Loucy (cell line): ENCODE measurements at regions not wholly inside any gene's neighbourhood (a gene's known extent, or its start where the extent isn't known, plus 50 kb on each side); places are given as distances from the start of the nearest gene placed in this dataset.
"Not testable (repeated sequence)": the region's sequence is repeated elsewhere in the genome, so short reads cannot be mapped to it uniquely, and the experiment has no call there.

ENCODE experiments used
- H2AFZ ChIP-seq: fragments of 200-600 bp; sonication (generic); 2 replicates; pipeline ENCODE4 v1.6.0; 2016; ENCODE audit warnings: antibody characterized with exemption, mild to moderate bottlenecking, low read length, moderate library complexity
- H3F3A ChIP-seq: fragments of 200-600 bp; 2 replicates; pipeline ENCODE4 v1.6.0; 2016; ENCODE audit warnings: antibody characterized with exemption, low read depth, mild to moderate bottlenecking
- H3K27me3 ChIP-seq: fragments of 200-600 bp; sonication (generic); 2 replicates; pipeline ENCODE4 v1.6.1; 2014; ENCODE audit warnings: low read length, mild to moderate bottlenecking; ENCODE audit not compliant: insufficient read depth, poor library complexity, severe bottlenecking
- H3K36me3 ChIP-seq: fragments of 200-600 bp; sonication (generic); 2 replicates; pipeline ENCODE4 v1.6.1; 2016; ENCODE audit warnings: low read length; ENCODE audit not compliant: insufficient read depth
- H3K4me1 ChIP-seq: fragments of 200-600 bp; sonication (generic); 2 replicates; pipeline ENCODE4 v1.5.1; 2014; ENCODE audit warnings: low read length, mild to moderate bottlenecking; ENCODE audit not compliant: insufficient read depth, poor library complexity, severe bottlenecking
- H3K4me2 ChIP-seq: fragments of 200-600 bp; sonication (generic); 2 replicates; pipeline ENCODE4 v1.6.0; 2014; ENCODE audit warnings: antibody characterized with exemption, low read length, low read depth, mild to moderate bottlenecking; ENCODE audit not compliant: poor library complexity, severe bottlenecking
- H3K4me3 ChIP-seq: fragments of 200-600 bp; sonication (generic); 2 replicates; pipeline ENCODE4 v1.5.1; 2014; ENCODE audit warnings: low read length, mild to moderate bottlenecking, mixed read lengths; ENCODE audit not compliant: poor library complexity, severe bottlenecking
- H3K79me2 ChIP-seq: fragments of 200-600 bp; sonication (generic); 2 replicates; pipeline ENCODE4 v1.6.1; 2014; ENCODE audit warnings: low read length; ENCODE audit not compliant: insufficient read depth
- H3K9ac ChIP-seq: fragments of 200-600 bp; sonication (generic); 2 replicates; pipeline ENCODE4 v1.6.0; 2014; ENCODE audit warnings: mild to moderate bottlenecking, low read depth, low read length, moderate library complexity; ENCODE audit not compliant: poor library complexity, severe bottlenecking
- H3K9me2 ChIP-seq: fragments of 200-600 bp; sonication (generic); replicated peaks from 2 replicates; pipeline ENCODE4 v1.6.1; 2016; ENCODE audit warnings: low read depth, low read length, mixed read lengths
- H3K9me3 ChIP-seq: fragments of 200-600 bp; sonication (generic); 2 replicates; pipeline ENCODE4 v1.6.1; 2014; ENCODE audit warnings: mild to moderate bottlenecking, antibody characterized with exemption, low read length, low read depth; ENCODE audit not compliant: insufficient read depth
- H4K20me1 ChIP-seq: fragments of 200-600 bp; sonication (generic); 2 replicates; pipeline ENCODE4 v1.6.0; 2014; ENCODE audit warnings: antibody characterized with exemption, low read length, mild to moderate bottlenecking; ENCODE audit not compliant: insufficient read depth, poor library complexity, severe bottlenecking
- EZH2phosphoT487 ChIP-seq: fragments of 200-600 bp; IDR thresholded peaks from 2 replicates; pipeline ENCODE4 v1.6.1; 2018; ENCODE audit warnings: antibody characterized with exemption, mild to moderate bottlenecking, moderate library complexity, borderline replicate concordance
- TF ChIP-seq, protein P1 (sequence below): fragments of 200-600 bp; sonication (generic); conservative IDR thresholded peaks from 2 replicates; pipeline ENCODE4 v1.5.1; 2014; ENCODE audit warnings: mild to moderate bottlenecking, antibody characterized with exemption, low read length

DNA sequence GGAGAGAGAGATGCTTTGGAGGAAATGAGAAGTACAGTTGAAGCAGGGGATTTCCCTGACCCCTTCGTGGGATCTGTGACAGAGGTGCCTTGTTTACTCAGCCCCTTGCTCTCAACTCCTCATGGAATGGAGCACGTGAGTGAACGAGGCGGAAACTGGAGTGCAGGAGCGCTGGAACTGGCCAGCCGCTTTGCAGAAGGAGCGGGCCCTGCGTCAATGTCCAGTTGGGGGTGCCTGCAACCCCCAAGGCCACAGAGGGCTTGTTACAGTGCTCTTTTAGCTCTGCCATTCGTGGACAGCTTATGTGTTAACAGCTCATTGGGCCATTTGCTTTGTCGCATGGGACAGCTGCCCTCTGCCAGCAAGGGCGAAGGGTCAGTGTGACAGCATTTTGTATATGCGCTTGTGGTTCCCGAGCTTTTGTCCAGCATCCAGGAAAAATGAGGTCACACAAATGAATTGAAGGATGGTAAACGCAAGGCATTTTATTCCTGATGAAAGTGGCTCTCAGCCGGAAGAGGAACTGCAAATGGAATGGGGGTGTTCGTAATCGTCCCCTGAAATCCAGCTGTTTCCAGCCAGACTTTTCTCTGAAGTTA lies 1395.1 kb downstream of the CDH8 start:
- H2AFZ ChIP-seq: no peak overlapping the region
- H3K79me2 ChIP-seq: no peaks in the 10 kb centered on the region
- H3K9ac ChIP-seq: no peak overlapping the region
- H3K4me3 ChIP-seq: no peak overlapping the region
- no peak for TF ChIP-seq EZH2phosphoT487
- TF ChIP-seq, protein P1, sequence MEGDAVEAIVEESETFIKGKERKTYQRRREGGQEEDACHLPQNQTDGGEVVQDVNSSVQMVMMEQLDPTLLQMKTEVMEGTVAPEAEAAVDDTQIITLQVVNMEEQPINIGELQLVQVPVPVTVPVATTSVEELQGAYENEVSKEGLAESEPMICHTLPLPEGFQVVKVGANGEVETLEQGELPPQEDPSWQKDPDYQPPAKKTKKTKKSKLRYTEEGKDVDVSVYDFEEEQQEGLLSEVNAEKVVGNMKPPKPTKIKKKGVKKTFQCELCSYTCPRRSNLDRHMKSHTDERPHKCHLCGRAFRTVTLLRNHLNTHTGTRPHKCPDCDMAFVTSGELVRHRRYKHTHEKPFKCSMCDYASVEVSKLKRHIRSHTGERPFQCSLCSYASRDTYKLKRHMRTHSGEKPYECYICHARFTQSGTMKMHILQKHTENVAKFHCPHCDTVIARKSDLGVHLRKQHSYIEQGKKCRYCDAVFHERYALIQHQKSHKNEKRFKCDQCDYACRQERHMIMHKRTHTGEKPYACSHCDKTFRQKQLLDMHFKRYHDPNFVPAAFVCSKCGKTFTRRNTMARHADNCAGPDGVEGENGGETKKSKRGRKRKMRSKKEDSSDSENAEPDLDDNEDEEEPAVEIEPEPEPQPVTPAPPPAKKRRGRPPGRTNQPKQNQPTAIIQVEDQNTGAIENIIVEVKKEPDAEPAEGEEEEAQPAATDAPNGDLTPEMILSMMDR: no peak
- H3K9me2 ChIP-seq: no peaks in the 10 kb centered on the region
- H3K4me1 ChIP-seq: no peaks in the 10 kb centered on the region
- H3F3A ChIP-seq: no peaks in the 10 kb centered on the region
- H3K27me3 ChIP-seq: no peaks in the 10 kb centered on the region
- H3K36me3 ChIP-seq: no peaks in the 10 kb centered on the region
- H3K9me3 ChIP-seq: no peaks in the 10 kb centered on the region
- H4K20me1 ChIP-seq: no peaks in the 10 kb centered on the region
- H3K4me2 ChIP-seq: no peak overlapping the region

GRCh38 chr16:60640038-60640437 lies 1396.2 kb downstream of the CDH8 start:
- Histone ChIP-seq H3K4me2 (no peak overlapping the region), H3F3A (no peaks in the 10 kb centered on the region), H3K4me1 (no peaks in the 10 kb centered on the region)

GRCh38 chr16:60636636-60637035 lies 1399.6 kb downstream of the CDH8 start:
- H3K4me3 ChIP-seq, H3K4me2 ChIP-seq, H3F3A ChIP-seq, H4K20me1 ChIP-seq, H3K9me3 ChIP-seq, H3K27me3 ChIP-seq, H3K79me2 ChIP-seq, H3K9ac ChIP-seq, H3K9me2 ChIP-seq, H3K36me3 ChIP-seq, H2AFZ ChIP-seq, H3K4me1 ChIP-seq: not testable (repeated sequence)

More at GRCh38 chr16:60640038-60640437, 1396.2 kb downstream of the CDH8 start:
- Histone ChIP-seq H4K20me1 (no peaks in the 10 kb centered on the region), H3K4me3 (no peak overlapping the region), H3K27me3 (no peaks in the 10 kb centered on the region), H3K9me3 (no peaks in the 10 kb centered on the region), H3K9ac (no peak overlapping the region), H3K36me3 (no peaks in the 10 kb centered on the region), H2AFZ (no peak overlapping the region), H3K79me2 (no peaks in the 10 kb centered on the region), H3K9me2 (no peaks in the 10 kb centered on the region)
- TF ChIP-seq, protein P1: no peak
- TF ChIP-seq EZH2phosphoT487: no peak

- TF ChIP-seq EZH2phosphoT487: no peak
- TF ChIP-seq, protein P1: no peak
- H3K79me2 ChIP-seq: no peaks in the 10 kb centered on the region
- H4K20me1 ChIP-seq: no peaks in the 10 kb centered on the region
- H3K9me2 ChIP-seq: no peaks in the 10 kb centered on the region
- H3F3A ChIP-seq: no peaks in the 10 kb centered on the region
- H3K9me3 ChIP-seq: no peaks in the 10 kb centered on the region
- no peak overlapping the region for H3K4me3 ChIP-seq
- H2AFZ ChIP-seq: no peak overlapping the region
- H3K4me1 ChIP-seq: no peaks in the 10 kb centered on the region
- no peaks in the 10 kb centered on the region for H3K27me3 ChIP-seq
- no peak overlapping the region for H3K9ac ChIP-seq
- no peaks in the 10 kb centered on the region for H3K36me3 ChIP-seq
- H3K4me2 ChIP-seq: no peak overlapping the region
These were observed 1400.1 kb downstream of the CDH8 start for GRCh38 chr16:60636117-60636516.
